Thyroid gland (tissue), 4 donors: ENCODE measurements at regions not wholly inside any gene's neighbourhood (a gene's known extent, or its start where the extent isn't known, plus 50 kb on each side); places are given as distances from the start of the nearest gene placed in this dataset.
A peak's percentile ranks its signal among the peaks of the same experiment; 100 is the strongest.
"Not testable (repeated sequence)": the region's sequence is repeated elsewhere in the genome, so short reads cannot be mapped to it uniquely, and the experiment has no call there.

Experiments used
- DNase-seq, 2 donors: peaks; one replicate each; pipeline ENCODE4 v3.0.0-alpha.2; 2019
- H3K27ac ChIP-seq, 3 donors: fragments of 200-600 bp; sonication (generic); 1 replicate in 2 of 3; 2 replicates in 1 of 3; pipeline ENCODE4 v1.5.1; 2016 to 2019; ENCODE audit warnings: mild to moderate bottlenecking in 1 of 3, moderate library complexity in 1 of 3
- H3K27me3 ChIP-seq: fragments of 200-600 bp; sonication (generic); one replicate; pipeline ENCODE4 v1.5.1; 2019
- H3K36me3 ChIP-seq, 2 donors: fragments of 200-600 bp; sonication (generic); one replicate each; pipeline ENCODE4 v1.5.1; 2016 to 2019
- H3K4me1 ChIP-seq, 2 donors: fragments of 200-600 bp; sonication (generic); one replicate each; pipeline ENCODE4 v1.5.1; 2017 to 2019
- H3K4me3 ChIP-seq, 3 donors: fragments of 200-600 bp; sonication (generic); replicated peaks in 1 of 3; 1 replicate in 2 of 3; 2 replicates in 1 of 3; pipeline ENCODE4 v1.5.1; 2016; ENCODE audit warnings: mild to moderate bottlenecking in 1 of 3
- H3K9me3 ChIP-seq: fragments of 200-600 bp; sonication (generic); one replicate; pipeline ENCODE4 v1.5.1; 2017
- CTCF ChIP-seq, 6 experiments: fragments of 200-600 bp in 3 of 6; fragments of 450-650 bp in 3 of 6; sonication (generic) in 3 of 6; IDR thresholded peaks; one replicate each; pipeline ENCODE4 v1.5.1; 2016 to 2019; ENCODE audit warnings: antibody characterized with exemption in 6 of 6, mild to moderate bottlenecking in 2 of 6, inconsistent platforms in 1 of 6, moderate library complexity in 1 of 6
- POLR2A ChIP-seq, 2 donors: fragments of 450-650 bp; IDR thresholded peaks; one replicate each; pipeline ENCODE4 v1.6.1; 2017; ENCODE audit warnings: antibody characterized with exemption in 2 of 2, mild to moderate bottlenecking in 2 of 2, moderate library complexity in 1 of 2
- whole genome bisulfite sequencing, 2 donors: methylation state at CpG; one replicate each; pipeline ENCODE4 v1.1.5; 2017; 5-methylcytosine and 5-hydroxymethylcytosine counted together
- intact Hi-C: fragments of 100-400 bp; cut with DNase I; formaldehyde crosslinking; loops from one replicate; pipeline ENCODE4 v1.15.1; 2023

DNA sequence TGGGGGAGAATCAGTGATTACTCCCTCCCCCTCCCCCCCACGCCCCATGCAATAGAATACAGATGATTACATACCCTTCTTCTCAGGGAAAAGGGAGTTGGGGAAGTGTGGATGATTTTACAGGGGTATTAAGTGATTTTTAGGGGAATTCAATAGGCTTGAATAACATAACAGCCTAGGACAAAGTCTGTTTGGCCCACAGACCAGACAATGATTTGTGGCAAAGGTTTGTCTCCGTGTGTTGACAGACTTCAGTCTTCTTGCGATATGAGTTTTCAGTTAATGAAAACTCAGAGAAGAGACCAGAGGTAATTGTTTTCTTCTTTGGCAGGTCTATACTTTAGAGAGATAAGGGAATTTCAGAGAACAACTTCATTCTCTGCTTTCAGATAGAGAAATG, 95.3 kb downstream of the OR2B2 start:
- WGBS, 2 donors, result 94 to 96% methylated on average over 3 of the region's 3 CpGs
- intact Hi-C loops, result no loop called here
- TF ChIP-seq CTCF (IDR thresholded peaks at IDR 0.05) (no peak), POLR2A (IDR thresholded peaks at IDR 0.05) (no peak)

GRCh38 chr6:27814665-27815424, 97.4 kb downstream of the OR2B2 start:
- Histone ChIP-seq H3K9me3 (no peaks in the 10 kb centered on the region), H3K4me3 (peak overlapping the region in 1 of 3 donors; percentile 35), H3K36me3 (no peaks in the 10 kb centered on the region), H3K4me1 (peaks cover 0 to 17% of the 10 kb centered on the region in 2 donors), H3K27me3 (no peaks in the 10 kb centered on the region), H3K27ac (peak overlapping the region in 1 of 3 donors; percentile 51)
- intact Hi-C loops, result no loop called here
- WGBS, 2 donors, result 2% methylated on average over 24 to 40 of the region's 40 CpGs
- peak; percentile 79 to 85 for DNase-seq
- TF ChIP-seq POLR2A (IDR thresholded peaks at IDR 0.05), result peak in 1 of 2 donors; percentile 75
- TF ChIP-seq CTCF (IDR thresholded peaks at IDR 0.05), result no peak

More for the DNA sequence above, 95.3 kb downstream of the OR2B2 start:
- Histone ChIP-seq H3K27ac (no peak overlapping the region), H3K4me1 (peaks cover 0 to 6% of the 10 kb centered on the region in 2 donors), H3K4me3 (no peak overlapping the region), H3K27me3 (no peaks in the 10 kb centered on the region), H3K36me3 (no peaks in the 10 kb centered on the region), H3K9me3 (no peaks in the 10 kb centered on the region)
- DNase-seq, result no peak

DNA sequence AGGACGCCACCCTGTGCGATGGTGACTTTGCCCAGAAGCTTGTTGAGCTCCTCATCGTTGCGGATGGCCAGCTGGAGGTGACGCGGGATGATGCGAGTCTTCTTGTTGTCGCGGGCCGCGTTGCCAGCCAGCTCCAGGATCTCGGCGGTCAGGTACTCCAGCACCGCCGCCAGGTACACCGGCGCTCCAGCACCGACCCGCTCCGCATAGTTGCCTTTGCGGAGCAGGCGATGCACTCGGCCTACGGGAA, 97.9 kb downstream of the OR2B2 start:
- intact Hi-C loops, DNase-seq, H3K9me3 ChIP-seq, H3K27ac ChIP-seq, H3K36me3 ChIP-seq, H3K27me3 ChIP-seq: not testable (repeated sequence)
- Histone ChIP-seq H3K4me3 (peak overlapping the region in 1 of 3 donors; percentile 35), H3K4me1 (peaks cover 0 to 17% of the 10 kb centered on the region in 2 donors)
- 0 to 3% methylated on average over 2 to 9 of the region's 24 CpGs for WGBS, 2 donors

- peaks cover 0 to 17% of the 10 kb centered on the region in 2 donors for H3K4me1 ChIP-seq
- H3K4me3 ChIP-seq, result no peak overlapping the region
- 79 to 94% methylated on average over 14 of the region's 14 CpGs for WGBS, 2 donors
- no peaks in the 10 kb centered on the region for H3K36me3 ChIP-seq
- DNase-seq, result no peak
- H3K9me3 ChIP-seq, result no peaks in the 10 kb centered on the region
- intact Hi-C loops, result no loop called here
- H3K27me3 ChIP-seq, result no peaks in the 10 kb centered on the region
- H3K27ac ChIP-seq, result no peak overlapping the region
- TF ChIP-seq CTCF (IDR thresholded peaks at IDR 0.05) (no peak), POLR2A (IDR thresholded peaks at IDR 0.05) (no peak)
These were observed 99.2 kb downstream of the OR2B2 start for GRCh38 chr6:27812805-27813492.

DNA sequence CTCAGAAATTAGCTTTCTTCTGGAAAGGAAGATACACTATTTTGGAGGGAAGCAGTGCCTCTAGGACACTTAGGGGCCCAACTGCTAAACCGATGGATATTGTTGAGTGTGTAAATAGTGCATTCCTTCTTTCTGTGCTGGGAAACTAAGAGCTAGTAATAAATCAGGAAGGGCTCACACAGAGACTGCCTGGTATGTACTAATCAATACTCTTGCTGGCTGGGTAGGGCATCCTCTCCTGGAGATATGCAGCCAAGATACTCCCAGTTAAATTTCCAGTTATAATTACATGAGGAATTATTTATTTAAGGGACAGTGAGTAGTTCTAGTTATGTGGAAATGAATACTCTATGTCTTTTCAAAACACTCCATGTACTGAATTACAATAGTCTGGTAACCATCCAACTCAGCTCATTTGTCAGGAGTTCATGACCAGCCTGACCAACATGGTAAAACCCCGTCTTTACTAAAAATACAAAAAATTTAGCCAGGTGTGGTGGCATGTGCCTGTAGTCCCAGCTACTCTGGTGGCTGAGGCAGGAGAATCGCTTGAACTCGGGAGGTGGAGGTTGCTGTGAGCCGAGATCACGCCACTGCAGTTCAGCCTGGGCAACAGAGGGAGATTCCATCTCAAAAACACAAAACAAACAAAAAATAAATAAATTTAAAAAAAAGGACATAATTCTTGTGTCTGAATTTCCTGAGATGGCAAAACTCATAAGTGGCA, 100.0 kb downstream of the OR2B2 start:
- no peak for DNase-seq
- Histone ChIP-seq H3K27ac (no peak overlapping the region), H3K4me3 (no peak overlapping the region), H3K36me3 (no peaks in the 10 kb centered on the region), H3K4me1 (peaks cover 3 to 17% of the 10 kb centered on the region in 2 donors), H3K27me3 (no peaks in the 10 kb centered on the region), H3K9me3 (no peaks in the 10 kb centered on the region)
- intact Hi-C loops, result no loop called here
- WGBS, 2 donors, result 68 to 72% methylated on average over 6 of the region's 6 CpGs
- TF ChIP-seq POLR2A (IDR thresholded peaks at IDR 0.05), result no peak

- DNase-seq, result no peak
- intact Hi-C loops, result no loop called here
- no peaks in the 10 kb centered on the region for H3K9me3 ChIP-seq
- H3K4me3 ChIP-seq, result no peak overlapping the region
- no peaks in the 10 kb centered on the region for H3K27me3 ChIP-seq
- no peak overlapping the region for H3K27ac ChIP-seq
- peaks cover 5 to 25% of the 10 kb centered on the region in 2 donors for H3K4me1 ChIP-seq
- no peaks in the 10 kb centered on the region for H3K36me3 ChIP-seq
- no peak for TF ChIP-seq CTCF (IDR thresholded peaks at IDR 0.05)
- TF ChIP-seq POLR2A (IDR thresholded peaks at IDR 0.05), result no peak
These were observed 100.8 kb downstream of the OR2B2 start for GRCh38 chr6:27811451-27811772.
